ENCODE measurements at regions not wholly inside any gene's neighbourhood (a gene's known extent, or its start where the extent isn't known, plus 50 kb on each side); places are given as distances from the start of the nearest gene placed in this dataset.

GRCh38 chr6:44679438-44680201 is 292.1 kb downstream of the CDC5L start:
- DNase-seq (ENCODE audit: low read depth) = no peak

GRCh38 chr6:44680202-44680720 is 292.8 kb downstream of the CDC5L start:
- DNase-seq (ENCODE audit: low read depth) = no peak

- DNase-seq (ENCODE audit: low read depth) = no peak
Observed at GRCh38 chr6:44681761-44682160, 294.3 kb downstream of the CDC5L start.

GRCh38 chr6:44682280-44682679 is 294.8 kb downstream of the CDC5L start:
- DNase-seq (ENCODE audit: low read depth) = no peak

- no peak for DNase-seq (ENCODE audit: low read depth)
Observed at GRCh38 chr6:44682987-44683779, 295.7 kb downstream of the CDC5L start.

- DNase-seq (ENCODE audit: low read depth) = no peak
Observed at GRCh38 chr6:44685213-44685612, 297.7 kb downstream of the CDC5L start.

GRCh38 chr6:44696099-44696498 is 308.6 kb downstream of the CDC5L start:
- DNase-seq (ENCODE audit: low read depth) = no peak

- no peak for DNase-seq (ENCODE audit: low read depth)
Observed at GRCh38 chr6:44696686-44697085, 309.2 kb downstream of the CDC5L start.

GRCh38 chr6:44697327-44697726 is 309.8 kb downstream of the CDC5L start:
- no peak for DNase-seq (ENCODE audit: low read depth)

GRCh38 chr6:44698602-44699001 is 311.1 kb downstream of the CDC5L start:
- DNase-seq (ENCODE audit: low read depth) = no peak

GRCh38 chr6:44699082-44699481 is 311.6 kb downstream of the CDC5L start:
- no peak for DNase-seq (ENCODE audit: low read depth)

- DNase-seq (ENCODE audit: low read depth) = no peak
Observed at GRCh38 chr6:44699851-44700250, 312.3 kb downstream of the CDC5L start.

- no peak for DNase-seq (ENCODE audit: low read depth)
Observed at GRCh38 chr6:44700422-44700821, 312.9 kb downstream of the CDC5L start.

GRCh38 chr6:44701038-44701636 is 313.6 kb downstream of the CDC5L start:
- DNase-seq (ENCODE audit: low read depth) = no peak

GRCh38 chr6:44701637-44702101 is 314.2 kb downstream of the CDC5L start:
- no peak for DNase-seq (ENCODE audit: low read depth)

- DNase-seq (ENCODE audit: low read depth) = no peak
Observed at GRCh38 chr6:44702292-44702691, 314.8 kb downstream of the CDC5L start.

- DNase-seq (ENCODE audit: low read depth) = no peak
Observed at GRCh38 chr6:44704240-44705150, 317.0 kb downstream of the CDC5L start.

GRCh38 chr6:44705596-44705995 is 318.1 kb downstream of the CDC5L start:
- no peak for DNase-seq (ENCODE audit: low read depth)

- DNase-seq (ENCODE audit: low read depth) = no peak
Observed at GRCh38 chr6:44706011-44706410, 318.5 kb downstream of the CDC5L start.

- no peak for DNase-seq (ENCODE audit: low read depth)
Observed at GRCh38 chr6:44708208-44708607, 320.7 kb downstream of the CDC5L start.

- no peak for DNase-seq (ENCODE audit: low read depth)
Observed at GRCh38 chr6:44712353-44713111, 325.0 kb downstream of the CDC5L start.

Data from activated T-helper 1 cell treated with Interleukin-2 at 50 U/mL for 16 hours (primary cell).